ENCODE measurements at regions not wholly inside any gene's neighbourhood (a gene's known extent, or its start where the extent isn't known, plus 50 kb on each side); places are given as distances from the start of the nearest gene placed in this dataset.

- H3K4me1 ChIP-seq = no peaks in the 10 kb centered on the region
- TF ChIP-seq CTCF (IDR thresholded peaks at IDR 0.05) (no peak), POLR2A (IDR thresholded peaks at IDR 0.05) (no peak)
- H3K4me3 ChIP-seq = no peak overlapping the region
- no peak for DNase-seq
- no peaks in the 10 kb centered on the region for H3K27me3 ChIP-seq
- no peak for ATAC-seq
- H3K9me3 ChIP-seq = no peaks in the 10 kb centered on the region
- no peaks in the 10 kb centered on the region for H3K36me3 ChIP-seq (replicated peaks in 1 of 2; ENCODE audit: insufficient read depth in 1 of 2, low read depth in 2 of 2)
- no peak overlapping the region for H3K27ac ChIP-seq
- intact Hi-C loops (cut with DNase I) = no loop called here
These were observed 416.5 kb upstream of the KCNH7 start for GRCh38 chr2:163255086-163255485.

GRCh38 chr2:163253621-163254285 lies 415.2 kb upstream of the KCNH7 start:
- Histone ChIP-seq H3K27ac (no peak overlapping the region), H3K4me1 (no peaks in the 10 kb centered on the region), H3K27me3 (no peaks in the 10 kb centered on the region), H3K9me3 (no peaks in the 10 kb centered on the region), H3K4me3 (no peak overlapping the region), H3K36me3 (replicated peaks in 1 of 2; ENCODE audit: insufficient read depth in 1 of 2, low read depth in 2 of 2) (no peaks in the 10 kb centered on the region)
- 34 to 40% methylated on average over 6 of the region's 6 CpGs for WGBS, 2 donors
- DNase-seq (no peak), ATAC-seq (no peak)
- intact Hi-C loops (cut with DNase I) = no loop called here
- TF ChIP-seq CTCF (IDR thresholded peaks at IDR 0.05) (no peak), POLR2A (IDR thresholded peaks at IDR 0.05) (no peak)

- Histone ChIP-seq H3K27ac (no peak overlapping the region), H3K4me1 (no peaks in the 10 kb centered on the region), H3K36me3 (replicated peaks in 1 of 2; ENCODE audit: insufficient read depth in 1 of 2, low read depth in 2 of 2) (no peaks in the 10 kb centered on the region), H3K27me3 (no peaks in the 10 kb centered on the region), H3K9me3 (no peaks in the 10 kb centered on the region), H3K4me3 (no peak overlapping the region)
- WGBS, 2 donors = 45 to 59% methylated on average over 3 of the region's 3 CpGs
- TF ChIP-seq POLR2A (IDR thresholded peaks at IDR 0.05) (no peak), CTCF (IDR thresholded peaks at IDR 0.05) (no peak)
- DNase-seq (no peak), ATAC-seq (no peak)
- intact Hi-C loops (cut with DNase I) = no loop called here
These were observed 413.6 kb upstream of the KCNH7 start for GRCh38 chr2:163252199-163252598.

- no peaks in the 10 kb centered on the region for H3K27me3 ChIP-seq
- DNase-seq = no peak
- no peak overlapping the region for H3K27ac ChIP-seq
- no peaks in the 10 kb centered on the region for H3K36me3 ChIP-seq (replicated peaks in 1 of 2; ENCODE audit: insufficient read depth in 1 of 2, low read depth in 2 of 2)
- no peaks in the 10 kb centered on the region for H3K4me1 ChIP-seq
- no peak overlapping the region for H3K4me3 ChIP-seq
- H3K9me3 ChIP-seq = no peaks in the 10 kb centered on the region
- intact Hi-C loops (cut with DNase I) = no loop called here
- TF ChIP-seq POLR2A (IDR thresholded peaks at IDR 0.05) (no peak), CTCF (IDR thresholded peaks at IDR 0.05) (no peak)
- ATAC-seq = no peak
- WGBS, 2 donors = 43 to 44% methylated on average over 5 of the region's 5 CpGs
These were observed 410.0 kb upstream of the KCNH7 start for GRCh38 chr2:163248376-163249253.

Measured in body of pancreas (tissue), 4 donors.